Smooth muscle cell (in vitro differentiated cells): ENCODE measurements at regions not wholly inside any gene's neighbourhood (a gene's known extent, or its start where the extent isn't known, plus 50 kb on each side); places are given as distances from the start of the nearest gene placed in this dataset.

Experiments
- DNase-seq: peaks from one replicate; lab custom pipeline; 2025; ENCODE audit not compliant: unreplicated experiment; lab: John Stamatoyannopoulos, UW
- H2AFZ ChIP-seq: fragments of 200-600 bp; sonication (generic); 2 replicates; pipeline ENCODE4 v1.6.0; 2016; ENCODE audit warnings: antibody characterized with exemption, low read depth, mild to moderate bottlenecking
- H3F3A ChIP-seq: fragments of 200-600 bp; sonication (generic); 2 replicates; pipeline ENCODE4 v1.6.0; 2017; ENCODE audit warnings: antibody characterized with exemption, low read depth
- H3K27ac ChIP-seq: fragments of 200-600 bp; sonication (generic); 2 replicates; pipeline ENCODE4 v1.5.1; 2016; ENCODE audit warnings: low read depth, mild to moderate bottlenecking
- H3K27me3 ChIP-seq: fragments of 200-600 bp; sonication (generic); 2 replicates; pipeline ENCODE4 v1.6.1; 2016; ENCODE audit warnings: low read depth, mild to moderate bottlenecking
- H3K36me3 ChIP-seq: fragments of 200-600 bp; sonication (generic); 2 replicates; pipeline ENCODE4 v1.5.1; 2016; ENCODE audit warnings: low read depth
- H3K4me1 ChIP-seq: fragments of 200-600 bp; sonication (generic); 2 replicates; pipeline ENCODE4 v1.5.1; 2016; ENCODE audit warnings: low read depth
- H3K4me2 ChIP-seq: fragments of 200-600 bp; sonication (generic); 2 replicates; pipeline ENCODE4 v1.6.0; 2016; ENCODE audit warnings: mild to moderate bottlenecking
- H3K4me3 ChIP-seq: fragments of 200-600 bp; sonication (generic); 2 replicates; pipeline ENCODE4 v1.5.1; 2016; ENCODE audit warnings: mild to moderate bottlenecking
- H3K79me2 ChIP-seq: fragments of 200-600 bp; sonication (generic); 2 replicates; pipeline ENCODE4 v1.6.0; 2016; ENCODE audit warnings: low read depth, mild to moderate bottlenecking
- H3K9ac ChIP-seq: fragments of 200-600 bp; sonication (generic); 2 replicates; pipeline ENCODE4 v1.6.0; 2016; ENCODE audit warnings: low read depth
- H3K9me3 ChIP-seq: fragments of 200-600 bp; sonication (generic); replicated peaks from 2 replicates; pipeline ENCODE4 v1.5.1; 2016; ENCODE audit warnings: low read depth
- H4K20me1 ChIP-seq: fragments of 200-600 bp; sonication (generic); 2 replicates; pipeline ENCODE4 v1.6.0; 2016; ENCODE audit warnings: low read depth
- CTCF ChIP-seq: fragments of 200-600 bp; sonication (generic); IDR thresholded peaks from 2 replicates; pipeline ENCODE4 v1.5.1; 2017; ENCODE audit warnings: borderline replicate concordance, mild to moderate bottlenecking, antibody characterized with exemption; ENCODE audit not compliant: insufficient read depth, poor library complexity, severe bottlenecking
- WGBS: methylation state at CpG from one replicate; pipeline ENCODE4 v1.1.7; 2016; ENCODE audit warnings: low lambda C conversion rate; 5-methylcytosine and 5-hydroxymethylcytosine counted together

- no peak for TF ChIP-seq CTCF
- H3K79me2 ChIP-seq = no peaks in the 10 kb centered on the region
- no peaks in the 10 kb centered on the region for H3F3A ChIP-seq
- no peaks in the 10 kb centered on the region for H3K36me3 ChIP-seq
- H3K9ac ChIP-seq = no peak overlapping the region
- WGBS = 93% methylated on average over 1 of the region's 1 CpG
- no peak overlapping the region for H3K4me2 ChIP-seq
- no peaks in the 10 kb centered on the region for H3K27me3 ChIP-seq
- no peaks in the 10 kb centered on the region for H3K9me3 ChIP-seq
- DNase-seq = no peak
- H3K4me1 ChIP-seq = peaks cover 6% of the 10 kb centered on the region
- no peak overlapping the region for H3K4me3 ChIP-seq
- no peak overlapping the region for H3K27ac ChIP-seq
- H2AFZ ChIP-seq = no peak overlapping the region
- H4K20me1 ChIP-seq = no peaks in the 10 kb centered on the region
Observed at GRCh38 chr21:14875186-14875585, 189.6 kb downstream of the NRIP1 start.

- Histone ChIP-seq H3K4me1 (peaks cover 6% of the 10 kb centered on the region), H2AFZ (no peak overlapping the region), H3K9me3 (no peaks in the 10 kb centered on the region), H3K4me2 (no peak overlapping the region), H4K20me1 (no peaks in the 10 kb centered on the region), H3K36me3 (no peaks in the 10 kb centered on the region), H3K27me3 (no peaks in the 10 kb centered on the region), H3K79me2 (no peaks in the 10 kb centered on the region), H3F3A (no peaks in the 10 kb centered on the region), H3K9ac (no peak overlapping the region), H3K27ac (no peak overlapping the region), H3K4me3 (no peak overlapping the region)
- DNase-seq = no peak
- no peak for TF ChIP-seq CTCF
Observed at GRCh38 chr21:14874379-14874778, 190.4 kb downstream of the NRIP1 start.

- H3F3A ChIP-seq = peaks cover 6% of the 10 kb centered on the region
- no peaks in the 10 kb centered on the region for H4K20me1 ChIP-seq
- no peak overlapping the region for H3K4me2 ChIP-seq
- H3K4me1 ChIP-seq = peaks cover 17% of the 10 kb centered on the region
- H3K27me3 ChIP-seq = no peaks in the 10 kb centered on the region
- no peak overlapping the region for H3K27ac ChIP-seq
- 98% methylated on average over 4 of the region's 4 CpGs for WGBS
- H2AFZ ChIP-seq = no peak overlapping the region
- no peak for DNase-seq
- no peak overlapping the region for H3K4me3 ChIP-seq
- H3K36me3 ChIP-seq = no peaks in the 10 kb centered on the region
- H3K79me2 ChIP-seq = no peaks in the 10 kb centered on the region
- H3K9ac ChIP-seq = no peak overlapping the region
- no peaks in the 10 kb centered on the region for H3K9me3 ChIP-seq
- TF ChIP-seq CTCF = no peak
Observed at GRCh38 chr21:14871861-14872260, 192.9 kb downstream of the NRIP1 start.

GRCh38 chr21:14870853-14871149 is 194.0 kb downstream of the NRIP1 start:
- no peak overlapping the region for H3K27ac ChIP-seq
- peaks cover 12% of the 10 kb centered on the region for H3K4me1 ChIP-seq
- DNase-seq = no peak
- H3K27me3 ChIP-seq = no peaks in the 10 kb centered on the region
- WGBS = 82% methylated on average over 2 of the region's 2 CpGs
- H3K9me3 ChIP-seq = no peaks in the 10 kb centered on the region
- H3K9ac ChIP-seq = no peak overlapping the region
- peak overlapping the region; percentile 41 for H3K4me2 ChIP-seq
- no peaks in the 10 kb centered on the region for H3K79me2 ChIP-seq
- no peaks in the 10 kb centered on the region for H3K36me3 ChIP-seq
- H3K4me3 ChIP-seq = no peak overlapping the region
- H2AFZ ChIP-seq = no peak overlapping the region
- peaks cover 6% of the 10 kb centered on the region for H3F3A ChIP-seq
- no peak for TF ChIP-seq CTCF
- no peaks in the 10 kb centered on the region for H4K20me1 ChIP-seq
